ENCODE measurements at regions not wholly inside any gene's neighbourhood (a gene's known extent, or its start where the extent isn't known, plus 50 kb on each side); places are given as distances from the start of the nearest gene placed in this dataset.

DNA sequence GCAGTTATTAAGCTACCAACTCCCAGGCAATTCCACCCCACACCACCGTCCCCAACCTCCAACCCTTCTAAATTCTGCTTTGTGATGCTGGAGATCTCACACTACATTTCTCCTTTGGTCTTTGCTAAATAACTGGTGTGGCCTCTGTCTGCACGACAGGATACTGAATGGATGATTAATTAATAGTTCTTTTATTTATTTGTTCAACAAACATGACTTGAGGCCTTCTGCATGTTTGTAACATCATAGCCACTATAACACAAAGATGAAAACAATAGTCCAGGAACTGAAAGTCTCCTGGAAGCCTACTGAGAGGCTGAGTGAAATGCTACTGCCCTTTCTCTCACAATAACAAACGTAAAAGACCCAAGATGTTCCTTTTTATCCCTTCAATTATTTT, 609.5 kb upstream of the UBE2E2 start:
- DNase-seq (ENCODE audit: low read depth): no peak

GRCh38 chr3:22594990-22595389, 608.1 kb upstream of the UBE2E2 start:
- DNase-seq (ENCODE audit: low read depth): no peak

- DNase-seq (ENCODE audit: low read depth): no peak
Observed at GRCh38 chr3:22606461-22606860, 596.7 kb upstream of the UBE2E2 start.

- no peak for DNase-seq (ENCODE audit: low read depth)
Observed at GRCh38 chr3:22606938-22607337, 596.2 kb upstream of the UBE2E2 start.

GRCh38 chr3:22608093-22608492, 595.0 kb upstream of the UBE2E2 start:
- no peak for DNase-seq (ENCODE audit: low read depth)

GRCh38 chr3:22608721-22609120, 594.4 kb upstream of the UBE2E2 start:
- no peak for DNase-seq (ENCODE audit: low read depth)

DNA sequence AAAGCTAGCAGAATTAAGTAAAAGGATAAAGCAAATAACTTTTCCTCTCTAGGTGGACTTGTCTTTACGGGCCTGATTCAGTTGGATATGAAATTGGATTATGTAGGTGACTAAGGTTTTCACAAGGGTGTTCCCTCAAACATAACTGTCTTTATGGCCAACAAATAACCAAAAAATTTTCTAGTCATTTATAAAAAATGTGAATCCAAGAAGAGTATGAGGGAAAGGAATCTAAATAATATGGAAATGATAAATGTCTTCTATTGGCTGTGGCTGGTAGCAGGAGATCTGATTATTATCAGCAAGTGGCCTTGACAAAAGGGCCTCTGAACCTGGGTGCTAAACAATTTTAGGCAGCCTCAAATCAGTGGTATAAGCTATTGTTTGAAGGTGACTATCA, 594.0 kb upstream of the UBE2E2 start:
- no peak for DNase-seq (ENCODE audit: low read depth)

DNA sequence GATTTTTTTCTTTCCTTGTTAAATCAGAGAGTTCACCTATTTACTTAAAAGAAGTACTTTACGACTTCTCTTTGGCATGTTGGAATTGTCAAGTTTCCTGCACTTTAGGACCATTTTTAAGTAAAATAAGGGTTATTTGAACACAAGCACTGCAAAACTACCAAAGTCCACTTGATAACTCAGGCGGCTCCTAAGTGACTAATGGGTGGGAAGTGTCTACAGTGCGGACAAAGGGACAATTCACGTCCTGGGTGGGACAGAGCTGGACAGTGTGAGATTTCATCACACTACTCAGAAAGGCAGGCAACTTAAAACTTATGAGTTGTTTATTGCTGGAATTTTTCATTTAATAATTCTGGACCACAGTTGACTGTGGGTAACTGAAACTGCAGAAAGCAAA, 590.2 kb upstream of the UBE2E2 start:
- DNase-seq (ENCODE audit: low read depth): no peak

DNA sequence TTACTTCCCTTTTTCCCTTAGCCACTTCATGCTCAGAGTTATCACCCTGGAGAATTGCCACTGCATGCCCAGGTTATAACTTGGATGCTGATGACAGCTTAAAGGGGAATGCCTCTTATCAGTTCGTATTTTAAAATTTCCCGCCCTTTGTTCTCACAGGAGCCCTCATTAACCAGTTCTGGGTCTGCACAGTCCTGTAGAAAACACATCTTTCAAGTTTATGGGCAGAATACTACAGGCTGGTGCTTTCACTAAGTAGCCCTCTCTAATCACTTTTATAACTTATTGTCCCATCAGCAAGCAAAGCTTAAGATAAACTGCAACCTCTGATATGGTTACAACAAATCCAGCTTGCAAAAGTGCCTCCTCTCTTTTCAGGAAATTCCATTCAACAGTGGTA, 587.3 kb upstream of the UBE2E2 start:
- no peak for DNase-seq (ENCODE audit: low read depth)

- no peak for DNase-seq (ENCODE audit: low read depth)
Observed at GRCh38 chr3:22617372-22617771, 585.8 kb upstream of the UBE2E2 start.

DNA sequence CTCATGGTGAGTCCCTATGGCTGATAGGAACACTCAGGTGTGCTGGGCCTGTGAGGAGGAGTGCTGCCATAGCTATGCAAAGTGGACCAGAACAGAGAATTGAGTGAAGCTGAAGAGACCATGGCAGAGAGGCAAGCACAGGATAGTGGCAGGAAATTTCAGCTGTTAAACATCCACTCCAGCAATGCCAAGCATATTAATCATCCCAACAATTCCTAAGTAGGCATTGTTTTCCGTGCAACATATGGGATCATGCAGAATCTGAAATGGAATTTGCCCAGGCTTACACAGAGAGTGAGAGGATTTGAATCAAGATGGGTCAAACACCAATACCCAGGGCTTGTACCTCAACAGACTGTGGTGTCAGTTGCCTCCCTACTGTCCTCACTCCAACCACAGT, 582.6 kb upstream of the UBE2E2 start:
- no peak for DNase-seq (ENCODE audit: low read depth)

DNA sequence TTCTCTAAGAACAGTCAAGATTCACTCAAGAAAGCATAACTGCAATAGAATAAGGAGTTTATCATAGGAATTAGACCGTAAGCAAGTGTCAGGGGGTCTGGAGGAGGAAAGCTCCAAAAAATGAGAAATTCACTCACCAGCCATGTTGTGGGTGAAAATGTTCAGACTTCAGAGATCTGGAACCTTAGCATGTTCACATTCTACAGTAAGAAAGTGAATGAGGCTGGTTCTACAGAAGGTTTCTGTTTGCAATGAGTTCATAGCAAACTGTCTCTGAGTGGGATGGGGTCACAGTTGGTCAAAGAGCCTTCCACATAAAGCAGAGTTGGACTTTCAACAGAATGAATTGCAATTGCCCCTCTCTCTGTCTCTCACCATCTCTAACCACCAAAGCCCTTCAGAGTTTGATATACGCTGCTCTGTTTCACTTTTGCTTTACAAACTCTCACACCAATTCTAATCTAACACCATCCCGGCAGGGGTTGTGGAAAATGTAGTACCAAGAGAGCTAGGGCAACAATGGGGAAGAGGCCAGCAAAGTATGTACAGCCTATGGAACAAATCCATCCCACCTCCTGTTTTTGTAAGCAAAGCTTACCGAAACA, 581.8 kb upstream of the UBE2E2 start:
- no peak for DNase-seq (ENCODE audit: low read depth)

DNA sequence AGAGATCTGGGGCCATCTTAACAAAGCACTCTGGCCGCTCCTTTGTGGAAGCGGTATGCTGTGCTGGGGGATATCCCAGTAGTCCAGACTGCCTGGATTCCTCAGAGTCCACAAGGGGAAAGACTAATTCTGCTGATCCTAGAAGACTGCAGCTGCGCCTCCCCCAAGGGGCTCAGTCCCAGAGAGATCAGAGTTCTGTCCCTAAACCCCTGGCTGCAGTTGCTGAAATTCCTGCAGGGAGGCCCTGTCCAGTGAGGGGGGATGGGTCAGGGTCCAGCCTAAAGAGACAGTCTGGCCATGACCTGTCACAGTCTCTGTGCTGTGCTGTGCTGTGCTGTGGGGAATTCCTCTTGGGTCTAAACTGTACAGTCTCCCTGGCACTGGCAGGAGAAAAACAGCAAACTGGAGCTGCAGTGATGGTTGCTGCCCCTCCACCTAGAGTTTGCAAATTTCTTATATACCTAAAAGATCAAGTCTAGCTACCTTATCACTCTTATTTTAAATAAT, 575.1 kb upstream of the UBE2E2 start:
- DNase-seq (ENCODE audit: low read depth): no peak

GRCh38 chr3:22632536-22632935, 570.6 kb upstream of the UBE2E2 start:
- no peak for DNase-seq (ENCODE audit: low read depth)

GRCh38 chr3:22634433-22634832, 568.7 kb upstream of the UBE2E2 start:
- no peak for DNase-seq (ENCODE audit: low read depth)

DNA sequence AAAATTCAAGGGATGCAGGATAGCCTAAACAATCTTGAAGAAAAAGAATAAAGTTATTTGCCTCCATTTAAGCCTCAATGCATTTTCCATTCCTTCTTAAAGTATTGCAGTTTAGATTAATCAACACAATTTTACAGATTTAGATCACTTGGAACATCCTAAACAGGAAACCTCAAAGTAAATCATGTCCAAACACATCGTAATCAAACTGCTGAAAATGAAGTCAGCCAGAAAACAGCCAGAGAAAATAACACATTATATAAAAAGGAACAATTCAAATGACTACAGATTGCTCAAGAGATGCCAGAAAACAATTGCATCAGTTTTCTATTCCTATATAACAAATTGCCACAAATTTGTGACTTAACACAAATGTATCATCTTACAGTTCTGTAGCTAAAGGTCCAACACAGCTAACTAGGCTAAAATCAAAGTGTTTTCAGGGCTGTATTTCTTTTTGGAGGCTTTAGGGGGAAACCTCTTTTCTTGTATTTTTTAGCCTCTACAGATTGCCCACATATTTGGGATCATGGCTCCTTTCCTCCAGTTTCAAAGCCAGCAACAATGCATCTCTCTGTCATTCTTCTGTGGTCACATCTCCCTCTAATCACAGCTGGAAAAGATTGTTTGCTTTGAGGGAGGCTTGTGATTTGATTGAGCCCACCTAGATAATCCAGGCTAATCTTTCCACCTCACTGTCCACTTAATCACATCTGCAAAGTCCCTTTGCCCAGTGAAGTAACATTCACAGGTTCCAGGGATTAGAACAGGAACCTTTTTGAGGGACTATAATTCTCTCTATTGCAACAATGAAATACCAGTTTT, 543.3 kb upstream of the UBE2E2 start:
- peak; percentile 10 for DNase-seq (ENCODE audit: low read depth)

GRCh38 chr3:22660606-22661005, 542.5 kb upstream of the UBE2E2 start:
- no peak for DNase-seq (ENCODE audit: low read depth)

DNA sequence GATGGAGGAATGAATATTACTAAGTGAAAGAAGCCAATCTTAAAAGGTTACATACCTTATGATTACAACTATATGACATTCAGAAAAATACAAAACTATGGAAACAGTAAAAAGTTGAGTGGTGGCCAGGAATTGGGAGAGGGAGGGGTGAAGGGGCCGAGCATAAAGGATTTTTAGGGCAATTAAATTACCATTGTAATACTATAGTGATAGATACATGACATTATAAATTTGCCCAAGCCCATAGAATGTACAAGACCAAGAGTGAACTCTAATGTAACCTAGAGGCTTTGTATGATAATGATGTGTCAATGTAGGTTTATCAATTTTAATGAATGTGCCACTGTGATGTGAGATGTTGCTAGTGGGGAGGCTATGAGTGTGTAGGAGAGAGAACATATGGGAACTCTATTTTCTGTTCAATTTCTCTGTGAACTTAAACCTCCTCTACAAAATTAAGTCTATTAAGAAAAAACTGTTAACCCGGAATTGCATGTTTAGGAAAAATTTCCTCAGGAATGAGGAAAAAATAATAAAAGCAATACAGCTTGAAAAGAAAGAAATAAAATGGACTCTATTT, 541.9 kb upstream of the UBE2E2 start:
- DNase-seq (ENCODE audit: low read depth): no peak

DNA sequence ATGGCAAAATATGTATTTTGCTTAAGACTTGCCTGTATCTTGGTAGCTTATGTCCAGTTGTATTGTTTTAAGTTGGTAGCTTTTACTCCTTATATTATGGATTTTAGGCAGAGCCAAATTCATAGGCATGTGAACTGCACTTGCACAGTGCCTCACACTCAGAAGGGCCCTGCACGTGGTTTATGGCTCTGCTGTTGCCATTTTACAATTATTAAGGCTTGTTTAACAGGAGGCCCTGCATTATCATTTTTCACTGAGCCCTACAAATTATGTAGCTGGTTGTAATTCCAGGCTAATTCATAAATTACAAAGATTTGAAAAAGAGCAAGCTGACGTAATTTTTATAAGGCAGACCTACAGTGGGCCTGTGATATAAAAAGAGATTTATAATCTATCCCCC, 537.6 kb upstream of the UBE2E2 start:
- no peak for DNase-seq (ENCODE audit: low read depth)

DNA sequence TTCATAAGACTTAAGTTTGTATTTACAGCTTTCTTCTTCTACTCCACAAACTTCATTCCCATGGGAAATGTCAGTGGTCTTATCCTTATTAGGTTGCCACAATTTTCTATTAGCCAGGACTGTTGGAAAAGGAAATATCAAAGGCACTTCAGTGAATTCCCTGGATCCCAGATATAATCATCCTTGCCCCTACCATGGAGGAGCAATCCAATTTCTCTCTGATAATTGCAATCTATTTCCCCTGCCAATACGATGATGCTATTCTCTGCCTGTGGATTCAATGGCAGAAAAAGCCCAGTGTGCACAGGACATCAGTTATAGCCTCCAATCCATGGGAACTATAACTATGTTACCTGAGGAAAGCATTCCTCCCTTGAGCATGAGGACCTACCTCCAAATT, 536.4 kb upstream of the UBE2E2 start:
- no peak for DNase-seq (ENCODE audit: low read depth)

DNA sequence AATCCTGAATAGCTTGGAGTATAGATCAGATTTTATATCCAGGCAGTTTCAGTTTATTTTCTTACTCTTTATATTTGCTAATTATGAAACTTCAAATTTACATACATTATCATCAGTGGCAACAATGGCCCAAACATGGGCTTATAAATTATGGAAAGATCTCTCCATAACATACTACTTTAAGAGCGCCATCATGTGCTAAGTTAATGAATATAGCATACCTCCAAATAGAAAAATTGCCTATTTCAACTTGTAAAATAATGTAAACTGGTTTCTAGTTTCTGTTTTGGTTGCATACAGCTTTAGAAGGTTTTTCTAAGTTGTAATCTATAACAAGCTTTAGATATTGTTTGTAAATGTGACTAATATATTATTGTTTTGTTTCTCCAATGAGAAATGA, 531.3 kb upstream of the UBE2E2 start:
- DNase-seq (ENCODE audit: low read depth): no peak

DNA sequence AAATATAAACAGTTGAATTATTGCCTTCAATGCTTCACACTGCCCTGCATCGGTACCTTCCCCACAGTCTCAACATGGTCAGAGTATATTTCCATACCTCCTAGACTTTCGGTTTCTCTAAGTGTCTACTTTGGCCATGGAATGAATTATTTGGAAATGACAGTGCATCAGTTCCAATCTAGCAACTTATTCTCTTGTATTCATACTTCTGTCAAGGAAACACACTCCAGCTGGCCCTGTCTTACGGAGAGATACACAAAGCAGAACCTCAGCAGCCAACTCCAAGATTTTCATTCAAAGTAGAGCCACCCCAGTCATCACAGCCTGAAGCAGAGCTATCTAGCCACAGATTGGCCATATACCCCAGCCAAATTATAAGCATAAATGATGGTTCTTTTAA, 518.4 kb upstream of the UBE2E2 start:
- no peak for DNase-seq (ENCODE audit: low read depth)

- DNase-seq (ENCODE audit: low read depth): peak; percentile 1
Observed at GRCh38 chr3:22685597-22685996, 517.5 kb upstream of the UBE2E2 start.
